OCI-LY7 (cell line): ENCODE measurements at regions not wholly inside any gene's neighbourhood (a gene's known extent, or its start where the extent isn't known, plus 50 kb on each side); places are given as distances from the start of the nearest gene placed in this dataset.

ENCODE experiments used
- BruUV-seq: library from RNA; stranded (reverse); fragments of 400-500 nt; replicated peaks from 2 replicates; lab custom pipeline; 2021; lab: Mats Ljungman, UMichigan
- CTCF ChIA-PET: fragments of 300-600 bp; sonication (Branson Sonifier 250); formaldehyde crosslinking; loops from one replicate; lab custom pipeline; 2022; ENCODE audit warnings: antibody characterized with exemption; ENCODE audit not compliant: unreplicated experiment; lab: Charles Lee
- POLR2A ChIA-PET: fragments of 300-600 bp; sonication (Branson Sonifier 250); formaldehyde crosslinking; loops from one replicate; lab custom pipeline; 2022; ENCODE audit warnings: antibody characterized with exemption; lab: Charles Lee
- DNase-seq: peaks from one replicate; pipeline ENCODE4 v3.0.0-alpha.2; 2015; ENCODE audit warnings: low spot score
- H2AFZ ChIP-seq: fragments of 200-600 bp; sonication (generic), shearing (Covaris generic); 2 replicates; pipeline ENCODE4 v1.6.1; 2014; ENCODE audit warnings: mild to moderate bottlenecking, antibody characterized with exemption, low read length, moderate library complexity
- H3K27ac ChIP-seq: fragments of 200-600 bp; sonication (generic); 2 replicates; pipeline ENCODE4 v1.5.1; 2014; ENCODE audit warnings: mixed run types, low read depth, mild to moderate bottlenecking, moderate library complexity, low read length, inconsistent platforms; ENCODE audit not compliant: poor library complexity, severe bottlenecking
- H3K36me3 ChIP-seq: fragments of 200-600 bp; sonication (generic); 2 replicates; pipeline ENCODE4 v1.6.1; 2014; ENCODE audit warnings: mild to moderate bottlenecking, antibody characterized with exemption, low read length, moderate library complexity, mixed read lengths; ENCODE audit not compliant: insufficient read depth
- H3K4me1 ChIP-seq: fragments of 200-600 bp; sonication (generic); 2 replicates; pipeline ENCODE4 v1.5.1; 2014; ENCODE audit warnings: mild to moderate bottlenecking, low read length; ENCODE audit not compliant: insufficient read depth, poor library complexity, severe bottlenecking
- H3K4me2 ChIP-seq: fragments of 200-600 bp; sonication (generic); 2 replicates; pipeline ENCODE4 v1.6.1; 2014; ENCODE audit warnings: mild to moderate bottlenecking, low read length
- H3K4me3 ChIP-seq: fragments of 200-600 bp; sonication (generic); 2 replicates; pipeline ENCODE4 v1.5.1; 2014; ENCODE audit warnings: mild to moderate bottlenecking, low read depth, low read length; ENCODE audit not compliant: poor library complexity, severe bottlenecking
- H3K79me2 ChIP-seq: fragments of 200-600 bp; sonication (generic); 2 replicates; pipeline ENCODE4 v1.6.1; 2016; ENCODE audit warnings: low read depth, mild to moderate bottlenecking, low read length, moderate library complexity, mixed read lengths; ENCODE audit not compliant: insufficient read depth
- H3K9me2 ChIP-seq: fragments of 200-600 bp; sonication (generic); 2 replicates; pipeline ENCODE4 v1.6.1; 2016; ENCODE audit warnings: mild to moderate bottlenecking, low read length, mixed read lengths; ENCODE audit not compliant: insufficient read depth
- H3K9me3 ChIP-seq: fragments of 200-600 bp; sonication (generic); 2 replicates; pipeline ENCODE4 v1.6.1; 2014; ENCODE audit warnings: mild to moderate bottlenecking, mixed run types, low read length, mixed read lengths
- H4K20me1 ChIP-seq: fragments of 200-600 bp; sonication (generic); 2 replicates; pipeline ENCODE4 v1.6.1; 2014; ENCODE audit warnings: mild to moderate bottlenecking, antibody characterized with exemption, low read length, moderate library complexity, mixed read lengths; ENCODE audit not compliant: insufficient read depth
- EZH2phosphoT487 ChIP-seq: fragments of 200-600 bp; sonication (generic); IDR thresholded peaks from 2 replicates; pipeline ENCODE4 v1.6.1; 2018; ENCODE audit warnings: low read depth, borderline replicate concordance, mild to moderate bottlenecking, mixed run types, antibody characterized with exemption, low read length, moderate library complexity, mixed read lengths
- intact Hi-C: fragments of 100-400 bp; cut with micrococcal nuclease; formaldehyde crosslinking; loops from one replicate; pipeline ENCODE4 v1.10.0; 2022; ENCODE audit not compliant: unreplicated experiment
- TF ChIP-seq, protein P1 (sequence below): fragments of 200-600 bp; sonication (generic); conservative IDR thresholded peaks from 2 replicates; pipeline ENCODE4 v1.5.1; 2014; ENCODE audit warnings: mild to moderate bottlenecking, antibody characterized with exemption, low read length, moderate library complexity, mixed read lengths

GRCh38 chr14:106490442-106490841 is 964.1 kb downstream of the TMEM121 start:
- Histone ChIP-seq H3K9me3 (no peaks in the 10 kb centered on the region), H3K79me2 (no peaks in the 10 kb centered on the region), H3K9me2 (no peaks in the 10 kb centered on the region), H3K4me1 (no peaks in the 10 kb centered on the region), H3K4me3 (no peak overlapping the region), H4K20me1 (no peaks in the 10 kb centered on the region), H2AFZ (no peak overlapping the region), H3K36me3 (no peaks in the 10 kb centered on the region), H3K4me2 (no peak overlapping the region), H3K27ac (no peak overlapping the region)
- ChIA-PET CTCF (no interaction called here), POLR2A (no interaction called here)
- no peak for TF ChIP-seq EZH2phosphoT487
- TF ChIP-seq, protein P1, sequence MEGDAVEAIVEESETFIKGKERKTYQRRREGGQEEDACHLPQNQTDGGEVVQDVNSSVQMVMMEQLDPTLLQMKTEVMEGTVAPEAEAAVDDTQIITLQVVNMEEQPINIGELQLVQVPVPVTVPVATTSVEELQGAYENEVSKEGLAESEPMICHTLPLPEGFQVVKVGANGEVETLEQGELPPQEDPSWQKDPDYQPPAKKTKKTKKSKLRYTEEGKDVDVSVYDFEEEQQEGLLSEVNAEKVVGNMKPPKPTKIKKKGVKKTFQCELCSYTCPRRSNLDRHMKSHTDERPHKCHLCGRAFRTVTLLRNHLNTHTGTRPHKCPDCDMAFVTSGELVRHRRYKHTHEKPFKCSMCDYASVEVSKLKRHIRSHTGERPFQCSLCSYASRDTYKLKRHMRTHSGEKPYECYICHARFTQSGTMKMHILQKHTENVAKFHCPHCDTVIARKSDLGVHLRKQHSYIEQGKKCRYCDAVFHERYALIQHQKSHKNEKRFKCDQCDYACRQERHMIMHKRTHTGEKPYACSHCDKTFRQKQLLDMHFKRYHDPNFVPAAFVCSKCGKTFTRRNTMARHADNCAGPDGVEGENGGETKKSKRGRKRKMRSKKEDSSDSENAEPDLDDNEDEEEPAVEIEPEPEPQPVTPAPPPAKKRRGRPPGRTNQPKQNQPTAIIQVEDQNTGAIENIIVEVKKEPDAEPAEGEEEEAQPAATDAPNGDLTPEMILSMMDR, result no peak
- intact Hi-C loops, result no loop called here
- no peak for DNase-seq
- no TSS peak for BruUV-seq

- Histone ChIP-seq H3K4me2 (no peak overlapping the region), H4K20me1 (no peaks in the 10 kb centered on the region), H3K79me2 (no peaks in the 10 kb centered on the region), H2AFZ (no peak overlapping the region), H3K4me1 (no peaks in the 10 kb centered on the region), H3K27ac (no peak overlapping the region), H3K9me2 (no peaks in the 10 kb centered on the region), H3K4me3 (no peak overlapping the region), H3K36me3 (no peaks in the 10 kb centered on the region), H3K9me3 (no peaks in the 10 kb centered on the region)
- intact Hi-C loops, result no loop called here
- ChIA-PET POLR2A (no interaction called here), CTCF (interaction anchor here (1.1 kb wide), 1 partner anchor 13 kb away, joined by 4 read pairs; no protein-coding TSS in a partner anchor)
- TF ChIP-seq, protein P1, result peak; percentile 65
- no peak for TF ChIP-seq EZH2phosphoT487
- DNase-seq, result peak; percentile 43
- no TSS peak for BruUV-seq
Observed at GRCh38 chr14:106491851-106492250, 965.5 kb downstream of the TMEM121 start.

GRCh38 chr14:106493962-106494823 is 967.8 kb downstream of the TMEM121 start:
- Histone ChIP-seq H3K4me3 (no peak overlapping the region), H3K27ac (no peak overlapping the region), H3K4me2 (peak overlapping the region; percentile 34), H3K9me3 (no peaks in the 10 kb centered on the region), H3K9me2 (no peaks in the 10 kb centered on the region), H4K20me1 (no peaks in the 10 kb centered on the region), H2AFZ (no peak overlapping the region), H3K4me1 (no peaks in the 10 kb centered on the region), H3K79me2 (no peaks in the 10 kb centered on the region), H3K36me3 (no peaks in the 10 kb centered on the region)
- intact Hi-C loops, result no loop called here
- BruUV-seq, result no TSS peak
- TF ChIP-seq, protein P1, result no peak
- TF ChIP-seq EZH2phosphoT487, result no peak
- ChIA-PET CTCF (no interaction called here), POLR2A (interaction anchor here (0.6 kb wide), 1 partner anchor 78 kb away, joined by 4 read pairs; no protein-coding TSS in a partner anchor)
- DNase-seq, result no peak
